GM18907 (cell line): ENCODE measurements at regions not wholly inside any gene's neighbourhood (a gene's known extent, or its start where the extent isn't known, plus 50 kb on each side); places are given as distances from the start of the nearest gene placed in this dataset.

Experiments
- ATAC-seq: cut with Tn5 transposase; IDR thresholded peaks from one replicate; pipeline ENCODE4 v1.9.1; 2021; ENCODE audit warnings: mild to moderate bottlenecking, moderate library complexity; ENCODE audit not compliant: unreplicated experiment

- ATAC-seq = no peak
These were observed 648.5 kb upstream of the WWC1 start for GRCh38 chr5:167642779-167643517.

- no peak for ATAC-seq
These were observed 647.7 kb upstream of the WWC1 start for GRCh38 chr5:167643631-167644280.

DNA sequence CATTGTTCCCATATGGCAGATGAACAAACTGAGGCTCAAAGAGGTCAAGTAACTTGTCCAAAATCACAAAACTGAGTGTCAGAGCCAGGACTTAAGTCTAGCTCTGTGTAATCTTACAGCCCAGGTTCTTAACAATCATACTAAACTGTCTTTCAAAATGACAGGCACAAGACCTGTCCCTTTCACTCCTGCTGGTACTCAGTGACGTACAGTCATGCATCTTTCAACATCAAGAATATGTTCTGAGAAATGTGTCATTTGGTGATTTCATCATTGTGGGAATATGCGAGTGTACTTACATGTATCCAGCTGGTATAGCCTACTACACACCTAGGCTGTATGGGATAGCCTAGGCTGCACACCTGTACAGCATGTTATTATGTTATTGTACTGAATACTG, 646.8 kb upstream of the WWC1 start:
- ATAC-seq = no peak

DNA sequence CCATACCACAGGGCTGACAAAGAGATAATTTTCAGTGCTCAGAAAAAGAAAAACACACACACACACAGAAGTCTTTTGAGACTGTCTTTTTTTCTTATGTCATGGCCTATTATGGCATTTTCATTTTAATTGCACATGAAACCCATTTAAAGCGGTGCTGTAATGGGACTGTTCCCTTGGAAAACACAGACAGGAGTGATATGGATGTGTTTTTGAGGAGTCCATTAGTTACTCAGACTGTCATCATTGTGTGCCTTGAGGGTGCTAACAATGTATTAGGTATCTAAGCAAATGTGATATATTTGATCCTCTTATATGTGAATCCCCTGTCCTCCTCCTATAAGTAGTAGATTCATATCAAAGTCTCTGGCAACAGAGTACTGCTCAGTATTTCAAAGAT, 642.0 kb upstream of the WWC1 start:
- no peak for ATAC-seq

DNA sequence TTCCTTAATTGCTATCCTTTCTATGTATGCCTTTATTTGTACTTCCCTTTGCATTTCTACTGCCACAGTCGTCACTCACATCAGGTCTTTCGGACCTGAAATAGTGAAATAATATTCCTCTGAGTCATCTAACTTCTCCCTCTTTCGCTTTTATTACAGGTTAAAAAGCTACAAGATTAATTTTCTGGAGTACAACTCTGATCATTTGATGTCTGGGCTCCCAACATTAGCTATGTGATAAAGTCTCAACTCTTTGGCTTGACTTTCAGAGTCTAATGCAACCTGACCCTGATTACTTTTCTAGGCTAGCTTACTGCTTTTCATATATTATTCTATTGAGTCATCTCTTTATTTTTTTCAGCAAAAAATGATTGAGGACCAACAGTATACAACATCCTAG, 638.8 kb upstream of the WWC1 start:
- no peak for ATAC-seq

GRCh38 chr5:167653645-167654106, 637.8 kb upstream of the WWC1 start:
- ATAC-seq = no peak

DNA sequence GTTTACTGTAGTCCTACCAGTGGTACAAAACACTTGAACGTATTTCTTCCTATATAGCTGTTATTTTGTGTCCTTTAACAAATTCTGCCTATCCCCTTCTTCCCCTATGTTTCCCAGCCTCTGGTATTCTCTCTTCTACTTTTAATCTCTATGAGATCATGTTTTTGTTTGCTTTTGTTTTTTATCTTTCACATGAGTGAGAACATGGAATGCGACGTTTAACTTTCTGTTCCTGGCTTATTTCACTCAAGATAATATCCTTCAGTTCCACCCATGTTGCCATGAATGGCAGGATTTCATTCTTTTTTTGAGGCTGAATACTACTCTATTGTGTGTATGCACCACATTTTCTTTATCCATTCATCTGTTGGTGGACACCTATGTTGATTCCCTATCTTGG, 634.4 kb upstream of the WWC1 start:
- no peak for ATAC-seq

GRCh38 chr5:167658889-167659288, 632.6 kb upstream of the WWC1 start:
- ATAC-seq = no peak

- no peak for ATAC-seq
These were observed 629.8 kb upstream of the WWC1 start for GRCh38 chr5:167661605-167662004.

DNA sequence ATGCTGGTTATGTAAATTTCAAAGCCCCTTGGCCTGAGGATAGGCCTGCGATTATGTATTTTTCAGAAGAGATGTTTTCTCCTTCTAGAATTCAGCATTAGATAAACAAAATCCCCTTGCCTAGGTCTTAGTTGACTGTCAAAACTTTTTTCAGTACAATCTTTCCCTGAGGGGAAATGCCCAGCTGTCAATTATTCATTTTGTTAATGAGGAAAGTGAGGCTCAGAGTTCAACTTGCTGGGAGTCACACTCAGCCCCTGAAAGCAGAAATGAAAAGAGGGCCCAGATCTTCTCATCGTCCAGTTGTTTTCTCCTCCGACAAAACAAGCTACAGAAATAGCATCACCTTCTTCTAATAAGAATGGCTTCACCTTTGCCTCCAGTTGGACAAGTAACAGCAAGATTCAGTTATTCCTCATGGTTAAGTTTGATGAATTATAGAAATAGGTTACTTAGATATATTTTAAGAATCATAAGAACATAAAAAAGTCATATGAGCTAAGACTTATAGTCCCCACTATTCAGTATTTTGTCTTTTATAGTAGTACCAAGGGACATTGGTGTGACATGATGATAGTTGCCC, 627.1 kb upstream of the WWC1 start:
- peak; percentile 75 for ATAC-seq

DNA sequence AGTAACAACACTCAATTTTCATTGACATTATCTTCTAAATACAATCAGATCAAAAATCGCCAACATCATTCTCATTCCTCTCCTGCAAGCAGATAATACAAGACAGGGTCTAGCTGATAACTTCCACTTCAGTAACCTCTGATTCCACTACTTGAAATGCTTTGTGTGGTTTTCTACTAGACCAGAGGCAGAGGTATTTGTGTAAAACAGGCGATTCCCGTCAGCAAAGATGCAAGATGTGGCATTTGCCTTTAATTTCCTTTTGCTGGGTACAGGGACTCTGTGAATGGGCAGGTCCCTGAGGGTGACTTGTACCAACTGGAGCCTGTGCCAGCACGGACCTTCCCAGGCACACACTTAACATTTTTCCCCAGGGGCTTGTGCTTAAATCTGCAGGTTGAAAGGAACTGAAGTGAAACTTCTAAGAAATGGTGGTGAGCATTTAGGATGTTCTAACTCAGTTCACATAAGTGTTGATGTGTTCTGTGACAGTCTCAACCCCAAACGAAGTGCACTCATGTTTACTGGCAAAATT, 625.5 kb upstream of the WWC1 start:
- no peak for ATAC-seq

DNA sequence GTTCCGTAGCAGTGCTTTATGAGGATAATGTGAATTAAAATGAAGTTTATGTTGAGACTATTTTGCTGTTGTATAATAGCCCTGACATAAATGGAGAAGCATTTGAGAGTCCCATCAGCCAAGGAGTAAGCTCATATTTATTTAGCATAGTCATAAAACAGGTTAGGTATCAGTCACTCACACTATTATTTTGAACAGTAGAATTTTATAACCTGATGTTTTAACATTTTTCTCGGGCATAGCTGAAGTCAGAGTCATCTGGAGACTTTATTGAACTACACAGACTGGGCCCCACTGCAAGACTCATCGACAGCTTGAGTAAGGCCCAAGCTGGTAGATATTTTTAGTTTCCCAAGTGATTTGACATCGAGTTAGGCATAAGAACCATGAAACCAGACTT, 620.3 kb upstream of the WWC1 start:
- ATAC-seq = no peak

- no peak for ATAC-seq
These were observed 617.5 kb upstream of the WWC1 start for GRCh38 chr5:167673942-167674341.

- no peak for ATAC-seq
These were observed 613.0 kb upstream of the WWC1 start for GRCh38 chr5:167678481-167678880.

- no peak for ATAC-seq
These were observed 607.2 kb upstream of the WWC1 start for GRCh38 chr5:167684251-167684650.

GRCh38 chr5:167688341-167689130, 602.9 kb upstream of the WWC1 start:
- ATAC-seq = no peak

DNA sequence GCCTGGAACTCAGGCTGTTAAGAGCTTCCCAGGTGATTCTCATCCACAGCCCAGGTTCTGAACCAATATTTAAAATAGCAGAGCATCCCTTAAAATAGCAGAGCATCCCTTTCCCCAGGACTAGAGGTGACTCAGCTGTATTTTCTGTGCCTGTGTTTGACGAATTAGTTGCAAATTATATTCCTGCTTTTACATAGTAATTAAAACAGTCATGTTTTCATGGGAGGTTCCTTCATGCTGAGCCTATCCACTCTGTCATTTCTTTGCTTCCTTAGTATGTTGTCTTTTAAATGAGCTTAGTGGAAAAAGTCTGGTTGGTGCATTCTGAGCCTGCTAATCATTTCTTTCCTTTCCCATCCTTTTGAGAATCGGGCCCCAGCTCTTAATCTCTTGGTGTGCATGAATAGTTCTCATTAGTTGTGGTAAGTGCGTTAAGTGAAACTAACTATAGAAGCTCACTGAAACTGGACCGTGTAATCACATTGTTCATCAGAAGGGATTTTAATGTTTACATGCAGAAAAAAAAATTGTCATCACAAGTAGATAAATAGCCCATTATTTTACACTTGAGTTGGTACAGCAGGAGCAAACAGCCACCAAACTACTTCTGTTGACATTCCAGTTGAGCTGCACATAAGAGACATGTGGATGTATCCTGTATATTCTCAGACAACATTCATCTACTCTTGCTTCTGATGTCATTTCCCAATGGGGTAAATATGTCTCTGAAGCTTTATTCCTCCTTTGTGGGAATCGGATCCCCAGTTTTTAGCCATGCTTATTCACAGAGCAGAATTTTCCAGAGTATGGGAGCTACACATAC, 596.9 kb upstream of the WWC1 start:
- ATAC-seq = no peak

- no peak for ATAC-seq
These were observed 594.7 kb upstream of the WWC1 start for GRCh38 chr5:167696558-167697314.

- ATAC-seq = no peak
These were observed 592.0 kb upstream of the WWC1 start for GRCh38 chr5:167699432-167699831.

DNA sequence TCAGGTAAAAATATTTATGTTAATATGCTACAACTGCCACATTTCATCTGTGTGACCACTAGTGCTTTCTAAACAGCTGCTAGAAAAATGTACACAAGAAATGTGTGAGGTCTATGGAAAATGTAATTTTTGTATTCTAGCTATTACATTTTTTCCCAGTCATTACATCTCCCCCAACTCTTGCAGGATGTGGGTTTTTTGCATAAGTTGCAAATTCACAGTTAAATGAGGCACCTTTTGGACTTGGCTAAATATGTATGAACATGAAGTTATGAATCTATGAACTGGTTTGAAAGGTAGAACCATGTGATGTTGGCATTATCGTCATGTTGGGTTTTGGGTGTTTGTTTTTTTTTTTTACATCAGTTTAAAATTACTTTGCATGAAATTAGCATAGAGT, 590.4 kb upstream of the WWC1 start:
- no peak for ATAC-seq
